ENCODE measurements at regions not wholly inside any gene's neighbourhood (a gene's known extent, or its start where the extent isn't known, plus 50 kb on each side); places are given as distances from the start of the nearest gene placed in this dataset.

- H3K9me3 ChIP-seq (replicated peaks in 1 of 11): peaks cover 0 to 8% (median 3%) of the 10 kb centered on the region in 11 experiments; a peak in 14 of 22 replicates
- no peak overlapping the region for H3K27ac ChIP-seq
- no peaks in the 10 kb centered on the region for H3K27me3 ChIP-seq
- no peak for TF ChIP-seq Cebpa-rat (IDR thresholded peaks at IDR 0.05)
- H3K4me2 ChIP-seq: peak overlapping the region in 2 of 11 experiments; percentile 3 to 21; a peak in 1 of 22 replicates
- no peak overlapping the region for H3K4me3 ChIP-seq
- H3K36me3 ChIP-seq: no peaks in the 10 kb centered on the region
- peaks cover 0 to 14% (median 2%) of the 10 kb centered on the region in 10 experiments; a peak in 12 of 20 replicates for H3K4me1 ChIP-seq
- no peaks in the 10 kb centered on the region for H4K20me1 ChIP-seq
- H3K9ac ChIP-seq: no peak overlapping the region
Observed at GRCh38 chr9:107208121-107208520, 75.0 kb upstream of the RAD23B start.

DNA sequence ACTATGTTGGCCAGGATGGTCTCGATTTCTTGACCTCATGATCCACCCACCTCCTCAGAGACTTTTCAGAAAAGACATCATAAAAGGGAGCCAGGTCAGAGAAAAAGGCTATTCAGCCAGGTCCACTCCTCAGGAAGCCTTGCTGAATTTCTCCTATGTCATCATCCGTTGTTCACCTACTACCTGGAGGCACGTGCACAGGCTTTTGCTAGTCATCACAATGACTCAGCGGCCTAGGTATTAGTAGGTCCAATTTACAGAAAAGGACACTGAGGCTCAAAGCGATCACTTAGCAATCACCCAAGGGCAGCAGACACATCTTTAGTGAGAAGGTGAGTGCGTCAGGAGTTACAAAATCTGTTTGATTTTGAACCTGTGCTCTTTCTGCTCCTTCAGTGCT, 72.3 kb upstream of the RAD23B start:
- no peak overlapping the region for H3K4me2 ChIP-seq
- no peaks in the 10 kb centered on the region for H3K36me3 ChIP-seq
- H3K9me3 ChIP-seq (replicated peaks in 1 of 11): no peaks in the 10 kb centered on the region
- no peak overlapping the region for H3K9ac ChIP-seq
- no peak overlapping the region for H3K4me3 ChIP-seq
- no peaks in the 10 kb centered on the region for H4K20me1 ChIP-seq
- H3K4me1 ChIP-seq: peaks cover 0 to 30% (median 10%) of the 10 kb centered on the region in 10 experiments; a peak in 15 of 20 replicates
- H3K27me3 ChIP-seq: no peaks in the 10 kb centered on the region
- no peak for TF ChIP-seq Cebpa-rat (IDR thresholded peaks at IDR 0.05)
- no peak overlapping the region for H3K27ac ChIP-seq

- Histone ChIP-seq H4K20me1 (no peaks in the 10 kb centered on the region), H3K36me3 (no peaks in the 10 kb centered on the region), H3K27ac (no peak overlapping the region), H3K27me3 (no peaks in the 10 kb centered on the region), H3K4me1 (peaks cover 0 to 30% (median 10%) of the 10 kb centered on the region in 10 experiments; a peak in 15 of 20 replicates), H3K9ac (no peak overlapping the region), H3K9me3 (replicated peaks in 1 of 11) (no peaks in the 10 kb centered on the region), H3K4me2 (no peak overlapping the region), H3K4me3 (no peak overlapping the region)
- TF ChIP-seq Cebpa-rat (IDR thresholded peaks at IDR 0.05): no peak
Observed at GRCh38 chr9:107211284-107211923, 71.7 kb upstream of the RAD23B start.

GRCh38 chr9:107212613-107213012, 70.5 kb upstream of the RAD23B start:
- no peaks in the 10 kb centered on the region for H3K27me3 ChIP-seq
- no peak overlapping the region for H3K4me3 ChIP-seq
- peaks cover 0 to 30% (median 10%) of the 10 kb centered on the region in 10 experiments; a peak in 15 of 20 replicates for H3K4me1 ChIP-seq
- H3K4me2 ChIP-seq: peak overlapping the region in 4 of 11 experiments; percentile 61 to 84 (median 73); a peak in 7 of 22 replicates
- H4K20me1 ChIP-seq: no peaks in the 10 kb centered on the region
- 0 out of 22 replicates have a peak overlapping the region, but pooled peaks of 1 of the 11 experiments have one; percentile 3 for H3K27ac ChIP-seq
- no peaks in the 10 kb centered on the region for H3K36me3 ChIP-seq
- no peaks in the 10 kb centered on the region for H3K9me3 ChIP-seq (replicated peaks in 1 of 11)
- H3K9ac ChIP-seq: no peak overlapping the region
- TF ChIP-seq Cebpa-rat (IDR thresholded peaks at IDR 0.05): no peak

GRCh38 chr9:107213080-107213479, 70.0 kb upstream of the RAD23B start:
- H3K4me2 ChIP-seq: peak overlapping the region in 7 of 11 experiments; percentile 21 to 84 (median 67); a peak in 10 of 22 replicates
- no peak overlapping the region for H3K4me3 ChIP-seq
- peaks cover 0 to 28% (median 10%) of the 10 kb centered on the region in 10 experiments; a peak in 15 of 20 replicates for H3K4me1 ChIP-seq
- H3K36me3 ChIP-seq: no peaks in the 10 kb centered on the region
- H4K20me1 ChIP-seq: no peaks in the 10 kb centered on the region
- H3K27me3 ChIP-seq: no peaks in the 10 kb centered on the region
- H3K9ac ChIP-seq: no peak overlapping the region
- H3K9me3 ChIP-seq (replicated peaks in 1 of 11): no peaks in the 10 kb centered on the region
- 0 out of 22 replicates have a peak overlapping the region, but pooled peaks of 1 of the 11 experiments have one; percentile 3 for H3K27ac ChIP-seq
- TF ChIP-seq Cebpa-rat (IDR thresholded peaks at IDR 0.05): no peak

DNA sequence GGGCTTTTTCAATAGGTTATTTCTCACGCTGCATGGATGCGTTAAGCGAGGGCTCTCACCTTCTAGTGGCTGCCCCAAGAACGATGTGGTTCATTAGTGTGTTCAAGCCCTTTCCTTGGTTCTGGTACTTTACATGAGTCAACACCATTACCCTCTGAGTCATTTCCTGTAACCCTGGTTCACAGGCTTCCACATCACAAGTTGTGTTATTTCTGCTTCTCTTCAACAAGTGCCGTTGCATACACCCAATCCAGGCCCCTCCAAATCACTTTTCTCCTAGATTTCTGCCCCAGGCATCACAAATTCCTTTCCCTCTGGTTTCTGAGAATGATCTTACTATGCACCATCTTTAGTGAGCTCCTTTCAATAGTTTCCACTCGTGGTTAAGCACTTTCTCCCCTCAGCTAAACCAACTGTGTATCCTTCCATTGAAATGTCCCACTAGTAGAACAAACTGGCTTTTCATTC, 69.5 kb upstream of the RAD23B start:
- Histone ChIP-seq H3K27ac (peak overlapping the region in 2 of 11 experiments; percentile 36 to 42; a peak in 3 of 22 replicates), H3K4me2 (peak overlapping the region in 8 of 11 experiments; percentile 1 to 84 (median 64); a peak in 12 of 22 replicates), H3K36me3 (no peaks in the 10 kb centered on the region)

GRCh38 chr9:107214381-107214780, 68.7 kb upstream of the RAD23B start:
- no peak overlapping the region for H3K4me3 ChIP-seq
- no peaks in the 10 kb centered on the region for H3K9me3 ChIP-seq (replicated peaks in 1 of 11)
- no peaks in the 10 kb centered on the region for H3K27me3 ChIP-seq
- no peak overlapping the region for H3K27ac ChIP-seq
- peaks cover 0 to 31% (median 10%) of the 10 kb centered on the region in 10 experiments; a peak in 15 of 20 replicates for H3K4me1 ChIP-seq
- no peaks in the 10 kb centered on the region for H3K36me3 ChIP-seq
- H4K20me1 ChIP-seq: no peaks in the 10 kb centered on the region
- H3K9ac ChIP-seq: no peak overlapping the region
- peak overlapping the region in 2 of 11 experiments; percentile 79 to 84; a peak in 4 of 22 replicates for H3K4me2 ChIP-seq
- no peak for TF ChIP-seq Cebpa-rat (IDR thresholded peaks at IDR 0.05)

More for the DNA sequence above, 69.5 kb upstream of the RAD23B start:
- Histone ChIP-seq H3K4me3 (no peak overlapping the region), H3K9ac (no peak overlapping the region), H3K4me1 (peaks cover 0 to 25% (median 10%) of the 10 kb centered on the region in 10 experiments; a peak in 15 of 20 replicates), H3K27me3 (no peaks in the 10 kb centered on the region), H3K9me3 (replicated peaks in 1 of 11) (no peaks in the 10 kb centered on the region), H4K20me1 (no peaks in the 10 kb centered on the region)
- TF ChIP-seq Cebpa-rat (IDR thresholded peaks at IDR 0.05): no peak

DNA sequence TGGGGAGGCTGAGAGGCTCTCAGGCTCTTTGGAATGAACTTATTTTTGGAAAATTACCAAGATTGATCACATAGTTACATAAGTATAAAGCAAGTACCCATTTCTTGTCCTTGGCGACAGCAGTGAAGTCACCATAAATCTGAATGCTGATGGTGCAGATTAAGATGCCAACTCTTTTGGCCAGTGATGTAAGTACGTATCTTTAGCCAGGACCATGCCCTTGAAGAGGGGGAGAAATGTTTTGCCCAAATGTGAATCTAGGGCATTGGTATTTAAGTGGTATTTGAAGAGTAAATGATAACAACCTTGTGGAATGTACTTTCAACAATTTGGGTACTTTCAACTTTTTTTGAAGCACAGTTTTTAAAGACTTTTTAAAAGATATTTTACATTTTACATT, 68.2 kb upstream of the RAD23B start:
- H3K9me3 ChIP-seq (replicated peaks in 1 of 11): no peaks in the 10 kb centered on the region
- H3K4me1 ChIP-seq: peaks cover 0 to 31% (median 10%) of the 10 kb centered on the region in 10 experiments; a peak in 15 of 20 replicates
- no peak for TF ChIP-seq Cebpa-rat (IDR thresholded peaks at IDR 0.05)
- H3K27ac ChIP-seq: no peak overlapping the region
- no peaks in the 10 kb centered on the region for H4K20me1 ChIP-seq
- no peak overlapping the region for H3K4me2 ChIP-seq
- H3K4me3 ChIP-seq: no peak overlapping the region
- H3K9ac ChIP-seq: no peak overlapping the region
- no peaks in the 10 kb centered on the region for H3K36me3 ChIP-seq
- no peaks in the 10 kb centered on the region for H3K27me3 ChIP-seq

DNA sequence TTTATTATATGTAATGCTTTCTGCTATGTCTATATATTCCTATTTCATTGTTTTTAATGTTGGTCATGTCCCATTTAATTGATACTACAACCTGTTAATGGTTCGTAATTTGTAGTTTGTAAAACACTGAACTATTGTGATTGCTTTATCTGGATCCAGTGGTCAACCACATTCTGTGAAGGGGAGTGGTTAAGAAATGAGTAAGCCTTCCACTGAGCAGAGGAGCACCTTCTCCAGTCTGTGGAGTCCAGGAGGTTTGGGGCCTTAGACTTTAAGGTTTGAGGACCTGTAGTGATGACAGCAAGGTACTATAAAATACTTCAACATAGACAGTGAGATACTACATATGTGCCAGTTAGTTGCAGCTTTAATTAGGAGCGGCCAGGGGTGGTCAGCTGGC, 67.7 kb upstream of the RAD23B start:
- peaks cover 0 to 31% (median 10%) of the 10 kb centered on the region in 10 experiments; a peak in 15 of 20 replicates for H3K4me1 ChIP-seq

More for the DNA sequence above, 67.7 kb upstream of the RAD23B start:
- TF ChIP-seq Cebpa-rat (IDR thresholded peaks at IDR 0.05): no peak
- no peak overlapping the region for H3K27ac ChIP-seq
- no peak overlapping the region for H3K9ac ChIP-seq
- no peaks in the 10 kb centered on the region for H4K20me1 ChIP-seq
- H3K36me3 ChIP-seq: no peaks in the 10 kb centered on the region
- no peak overlapping the region for H3K4me2 ChIP-seq
- H3K27me3 ChIP-seq: no peaks in the 10 kb centered on the region
- no peak overlapping the region for H3K4me3 ChIP-seq
- H3K9me3 ChIP-seq (replicated peaks in 1 of 11): no peaks in the 10 kb centered on the region

Measured in BLaER1 treated with 17β-estradiol and CSF1 and Interleukin-3, amounts not matched to agents 10 nM and 100 nM (cell line).